H1 (cell line): ENCODE measurements at regions not wholly inside any gene's neighbourhood (a gene's known extent, or its start where the extent isn't known, plus 50 kb on each side); places are given as distances from the start of the nearest gene placed in this dataset.

Source experiments
- CTCF ChIP-seq, 3 experiments: IDR thresholded peaks; 1 replicate in 2 of 3; 2 replicates in 1 of 3; pipeline versions ENCODE4 v1.5.1 to v1.6.1; 2011; ENCODE audit warnings: low read length in 3 of 3, mild to moderate bottlenecking in 3 of 3, inconsistent platforms in 2 of 3, low read depth in 1 of 3, moderate library complexity in 1 of 3; ENCODE audit not compliant: insufficient read depth in 1 of 3; ENCODE audit errors: control extremely low read depth in 1 of 3
- NANOG ChIP-seq: IDR thresholded peaks from 2 replicates; pipeline ENCODE4 v1.6.1; 2011; ENCODE audit warnings: low read length, low read depth, mild to moderate bottlenecking, inconsistent platforms; ENCODE audit not compliant: insufficient read depth, poor library complexity, severe bottlenecking
- POLR2A ChIP-seq, 2 experiments: IDR thresholded peaks; 1 replicate in 1 of 2; 2 replicates in 1 of 2; pipeline ENCODE4 v1.6.1; 2011; ENCODE audit warnings: low read depth in 2 of 2, low read length in 2 of 2, mild to moderate bottlenecking in 2 of 2; ENCODE audit errors: control extremely low read depth in 1 of 2
- POLR2AphosphoS5 ChIP-seq: IDR thresholded peaks from 2 replicates; pipeline ENCODE4 v1.6.1; 2011; ENCODE audit warnings: low read depth, low read length
- SRF ChIP-seq: IDR thresholded peaks from 2 replicates; pipeline ENCODE4 v1.6.1; 2011; ENCODE audit warnings: mild to moderate bottlenecking, low read depth, low read length, moderate library complexity

GRCh38 chr5:125793470-125793869 lies 629.7 kb upstream of the GRAMD2B start:
- TF ChIP-seq POLR2A (IDR thresholded peaks at IDR 0.05; ENCODE audit: control extremely low read depth in 1 of 2, low read depth in 2 of 2, low read length in 2 of 2) (no peak), POLR2AphosphoS5 (no peak), CTCF (IDR thresholded peaks at IDR 0.05; ENCODE audit: control extremely low read depth in 1 of 3, insufficient read depth in 1 of 3, low read depth in 1 of 3, low read length in 3 of 3) (no peak), SRF (no peak), NANOG (no peak)
